ENCODE measurements at regions not wholly inside any gene's neighbourhood (a gene's known extent, or its start where the extent isn't known, plus 50 kb on each side); places are given as distances from the start of the nearest gene placed in this dataset.

DNA sequence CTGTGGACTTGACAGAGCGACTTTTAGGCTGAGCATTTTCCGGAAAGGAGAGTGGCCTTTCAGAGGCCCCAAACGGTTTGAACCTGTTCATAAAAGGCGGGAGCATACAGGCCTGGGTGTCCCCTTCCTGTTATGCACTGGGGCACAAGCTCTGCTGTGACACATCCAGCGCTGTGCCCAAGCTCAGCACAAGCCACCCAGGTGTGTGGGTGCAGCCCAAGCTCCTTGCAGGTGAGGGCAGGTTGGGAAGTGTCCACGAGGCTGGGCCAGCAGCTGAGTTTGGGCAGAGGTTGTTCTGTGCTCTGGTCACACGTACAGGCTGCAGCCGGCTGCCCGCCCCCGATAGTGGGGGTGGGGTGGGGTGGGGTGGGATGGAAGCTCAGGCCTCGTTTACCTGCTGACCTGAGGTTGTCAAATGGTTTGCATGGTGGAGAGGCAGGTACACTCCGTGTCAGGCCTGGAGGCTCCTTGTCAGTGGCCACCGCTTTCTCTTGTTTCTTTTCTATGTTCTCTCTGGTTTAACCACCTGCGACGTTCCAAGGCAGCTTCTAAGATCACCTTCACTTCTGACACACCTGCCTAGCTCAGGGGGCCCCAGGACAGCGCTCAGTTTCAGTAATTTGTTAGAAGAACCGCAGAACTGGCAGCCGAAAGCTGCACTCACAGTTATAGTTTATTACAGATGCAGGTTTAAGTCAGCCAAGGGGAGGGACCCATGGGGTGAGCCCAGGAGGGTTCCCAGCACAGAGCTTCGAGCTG lies 194.7 kb upstream of the CIBAR2 start:
- Histone ChIP-seq H3K36me3 (ENCODE audit: insufficient read depth) (no peaks in the 10 kb centered on the region), H4K20me1 (ENCODE audit: insufficient read depth) (no peaks in the 10 kb centered on the region), H3K9ac (no peak overlapping the region), H3K4me2 (no peak overlapping the region), H3K27ac (no peak overlapping the region), H3K27me3 (ENCODE audit: insufficient read depth, low read depth) (peaks cover 85% of the 10 kb centered on the region), H3K4me1 (ENCODE audit: low read depth, poor library complexity, severe bottlenecking) (no peaks in the 10 kb centered on the region), H3K4me3 (IDR thresholded peaks at IDR 0.05; ENCODE audit: insufficient read depth, low read depth, low read length) (no peak overlapping the region), H2AFZ (ENCODE audit: low read depth) (no peak overlapping the region), H3K79me2 (ENCODE audit: insufficient read depth, low read depth) (no peaks in the 10 kb centered on the region)
- no peak for TF ChIP-seq CTCF (conservative IDR thresholded peaks at IDR 0.05; ENCODE audit: low read depth, low read length)

GRCh38 chr16:85307552-85308364 lies 195.5 kb upstream of the CIBAR2 start:
- no peak for TF ChIP-seq CTCF (conservative IDR thresholded peaks at IDR 0.05; ENCODE audit: low read depth, low read length)
- Histone ChIP-seq H3K79me2 (ENCODE audit: insufficient read depth, low read depth) (no peaks in the 10 kb centered on the region), H3K36me3 (ENCODE audit: insufficient read depth) (no peaks in the 10 kb centered on the region), H3K4me2 (no peak overlapping the region), H3K27ac (no peak overlapping the region), H3K9ac (no peak overlapping the region), H3K27me3 (ENCODE audit: insufficient read depth, low read depth) (peaks cover 85% of the 10 kb centered on the region), H4K20me1 (ENCODE audit: insufficient read depth) (no peaks in the 10 kb centered on the region), H2AFZ (ENCODE audit: low read depth) (no peak overlapping the region), H3K4me3 (IDR thresholded peaks at IDR 0.05; ENCODE audit: insufficient read depth, low read depth, low read length) (no peak overlapping the region), H3K4me1 (ENCODE audit: low read depth, poor library complexity, severe bottlenecking) (no peaks in the 10 kb centered on the region)

- TF ChIP-seq CTCF (conservative IDR thresholded peaks at IDR 0.05; ENCODE audit: low read depth, low read length): no peak
- no peaks in the 10 kb centered on the region for H3K79me2 ChIP-seq (ENCODE audit: insufficient read depth, low read depth)
- no peaks in the 10 kb centered on the region for H3K4me1 ChIP-seq (ENCODE audit: low read depth, poor library complexity, severe bottlenecking)
- no peak overlapping the region for H3K4me3 ChIP-seq (IDR thresholded peaks at IDR 0.05; ENCODE audit: insufficient read depth, low read depth, low read length)
- no peak overlapping the region for H3K4me2 ChIP-seq
- peaks cover 85% of the 10 kb centered on the region for H3K27me3 ChIP-seq (ENCODE audit: insufficient read depth, low read depth)
- no peaks in the 10 kb centered on the region for H4K20me1 ChIP-seq (ENCODE audit: insufficient read depth)
- H3K36me3 ChIP-seq (ENCODE audit: insufficient read depth): no peaks in the 10 kb centered on the region
- H3K9ac ChIP-seq: no peak overlapping the region
- H3K27ac ChIP-seq: no peak overlapping the region
- no peak overlapping the region for H2AFZ ChIP-seq (ENCODE audit: low read depth)
Observed at GRCh38 chr16:85308611-85309540, 196.6 kb upstream of the CIBAR2 start.

Data from KMS-11 (cell line).